Activated T-cell treated with anti-CD3 and anti-CD28 coated beads for 24 hours (primary cell): ENCODE measurements at regions not wholly inside any gene's neighbourhood (a gene's known extent, or its start where the extent isn't known, plus 50 kb on each side); places are given as distances from the start of the nearest gene placed in this dataset.

Experiments used
- DNase-seq: peaks from one replicate; pipeline ENCODE4 v3.0.0-alpha.2; 2020; ENCODE audit warnings: low read depth

- DNase-seq, result no peak
Measured at GRCh38 chr2:7813541-7814292, 868.1 kb upstream of the ID2 start.

GRCh38 chr2:7815726-7816125, 866.1 kb upstream of the ID2 start:
- DNase-seq, result no peak

GRCh38 chr2:7816233-7816632, 865.6 kb upstream of the ID2 start:
- no peak for DNase-seq

- no peak for DNase-seq
Measured at GRCh38 chr2:7816944-7817343, 864.9 kb upstream of the ID2 start.

GRCh38 chr2:7819316-7819715, 862.5 kb upstream of the ID2 start:
- DNase-seq, result no peak

- DNase-seq, result no peak
Measured at GRCh38 chr2:7819850-7820249, 862.0 kb upstream of the ID2 start.

GRCh38 chr2:7824211-7824610, 857.6 kb upstream of the ID2 start:
- no peak for DNase-seq

- peak; percentile 29 for DNase-seq
Measured at GRCh38 chr2:7825591-7826312, 856.1 kb upstream of the ID2 start.

- no peak for DNase-seq
Measured at GRCh38 chr2:7826656-7827055, 855.2 kb upstream of the ID2 start.

- no peak for DNase-seq
Measured at GRCh38 chr2:7829241-7829640, 852.6 kb upstream of the ID2 start.

GRCh38 chr2:7830616-7831015, 851.2 kb upstream of the ID2 start:
- no peak for DNase-seq

GRCh38 chr2:7835151-7835550, 846.7 kb upstream of the ID2 start:
- no peak for DNase-seq

GRCh38 chr2:7835693-7836680, 845.9 kb upstream of the ID2 start:
- DNase-seq, result no peak

GRCh38 chr2:7837237-7837760, 844.6 kb upstream of the ID2 start:
- DNase-seq, result no peak

GRCh38 chr2:7838669-7839068, 843.2 kb upstream of the ID2 start:
- DNase-seq, result no peak

GRCh38 chr2:7840651-7841380, 841.0 kb upstream of the ID2 start:
- no peak for DNase-seq

GRCh38 chr2:7841751-7842150, 840.1 kb upstream of the ID2 start:
- DNase-seq, result no peak

- DNase-seq, result no peak
Measured at GRCh38 chr2:7844414-7844965, 837.4 kb upstream of the ID2 start.

- DNase-seq, result no peak
Measured at GRCh38 chr2:7845332-7845731, 836.5 kb upstream of the ID2 start.

- DNase-seq, result no peak
Measured at GRCh38 chr2:7846607-7847006, 835.2 kb upstream of the ID2 start.

- no peak for DNase-seq
Measured at GRCh38 chr2:7847321-7847720, 834.5 kb upstream of the ID2 start.
